GM23248 (cell line): ENCODE measurements at regions not wholly inside any gene's neighbourhood (a gene's known extent, or its start where the extent isn't known, plus 50 kb on each side); places are given as distances from the start of the nearest gene placed in this dataset.

ENCODE experiments used
- DNase-seq: peaks from one replicate; pipeline ENCODE4 v3.0.0-alpha.2; 2015
- H2AFZ ChIP-seq: fragments of 200-600 bp; sonication (generic); 2 replicates; pipeline ENCODE4 v1.6.1; 2016; ENCODE audit warnings: antibody characterized with exemption
- H3F3A ChIP-seq: fragments of 200-600 bp; sonication (generic); 2 replicates; pipeline ENCODE4 v1.6.1; 2016; ENCODE audit warnings: mild to moderate bottlenecking, antibody characterized with exemption, mixed run types; ENCODE audit not compliant: insufficient read depth
- H3K27ac ChIP-seq: fragments of 200-600 bp; sonication (generic); 2 replicates; pipeline ENCODE4 v1.5.1; 2016; ENCODE audit warnings: mild to moderate bottlenecking
- H3K27me3 ChIP-seq: fragments of 200-600 bp; sonication (generic); replicated peaks from 2 replicates; pipeline ENCODE4 v1.6.1; 2016; ENCODE audit warnings: mild to moderate bottlenecking; ENCODE audit not compliant: insufficient read depth
- H3K36me3 ChIP-seq: fragments of 200-600 bp; sonication (generic); 2 replicates; pipeline ENCODE4 v1.6.1; 2016; ENCODE audit warnings: low read depth, mild to moderate bottlenecking
- H3K4me1 ChIP-seq: fragments of 200-600 bp; sonication (generic); 2 replicates; pipeline ENCODE4 v1.6.1; 2016; ENCODE audit warnings: mild to moderate bottlenecking; ENCODE audit not compliant: insufficient read depth
- H3K4me2 ChIP-seq: fragments of 200-600 bp; sonication (generic); one replicate; pipeline ENCODE4 v1.6.1; 2016; ENCODE audit warnings: mild to moderate bottlenecking; ENCODE audit not compliant: unreplicated experiment
- H3K4me3 ChIP-seq: fragments of 200-600 bp; sonication (generic); 2 replicates; pipeline ENCODE4 v1.5.1; 2016; ENCODE audit warnings: mild to moderate bottlenecking
- H3K79me2 ChIP-seq: fragments of 200-600 bp; sonication (generic); 2 replicates; pipeline ENCODE4 v1.6.1; 2016; ENCODE audit warnings: mild to moderate bottlenecking; ENCODE audit not compliant: insufficient read depth
- H3K9ac ChIP-seq: fragments of 200-600 bp; sonication (generic); 2 replicates; pipeline ENCODE4 v1.6.1; 2016; ENCODE audit warnings: mild to moderate bottlenecking
- H3K9me2 ChIP-seq: fragments of 200-600 bp; sonication (generic); 2 replicates; pipeline ENCODE4 v1.6.1; 2016; ENCODE audit warnings: mixed run types, mild to moderate bottlenecking, moderate library complexity; ENCODE audit not compliant: insufficient read depth
- H3K9me3 ChIP-seq: fragments of 200-600 bp; sonication (generic); one replicate; pipeline ENCODE4 v1.6.1; 2017; ENCODE audit warnings: low read depth
- H4K20me1 ChIP-seq: fragments of 200-600 bp; sonication (generic); 2 replicates; pipeline ENCODE4 v1.6.0; 2016; ENCODE audit not compliant: insufficient read depth
- EZH2 ChIP-seq: fragments of 200-600 bp; sonication (generic); IDR thresholded peaks from 2 replicates; pipeline ENCODE4 v1.6.1; 2018; ENCODE audit warnings: antibody characterized with exemption, mild to moderate bottlenecking; ENCODE audit not compliant: insufficient read depth, poor library complexity, severe bottlenecking
- EZH2phosphoT487 ChIP-seq: fragments of 200-600 bp; sonication (generic); IDR thresholded peaks from 2 replicates; pipeline ENCODE4 v1.6.1; 2018; ENCODE audit warnings: antibody characterized with exemption, moderate library complexity, mild to moderate bottlenecking, low read depth; ENCODE audit not compliant: insufficient read depth
- WGBS, 2 experiments: methylation state at CpG; one replicate each; pipeline ENCODE4 v1.1.6; 2015 to 2017; ENCODE audit warnings: low lambda C conversion rate in 2 of 2, low coverage in 1 of 2; ENCODE audit errors: missing lambda C conversion rate in 2 of 2; 5-methylcytosine and 5-hydroxymethylcytosine counted together
- in situ Hi-C: fragments of 300-500 bp; cut with MboI; formaldehyde crosslinking; loops from 2 replicates; pipeline ENCODE4 v1.15.0; 2020

- Histone ChIP-seq H4K20me1 (no peaks in the 10 kb centered on the region), H3K36me3 (no peaks in the 10 kb centered on the region), H3K27ac (no peak overlapping the region), H3K4me2 (no peak overlapping the region), H2AFZ (no peak overlapping the region), H3K79me2 (no peaks in the 10 kb centered on the region), H3K4me3 (no peak overlapping the region), H3K27me3 (no peaks in the 10 kb centered on the region), H3K9me3 (no peaks in the 10 kb centered on the region), H3K4me1 (no peaks in the 10 kb centered on the region), H3F3A (no peaks in the 10 kb centered on the region), H3K9ac (no peak overlapping the region), H3K9me2 (no peaks in the 10 kb centered on the region)
- no peak for TF ChIP-seq EZH2
- TF ChIP-seq EZH2phosphoT487, result no peak
- WGBS, 2 experiments, result 0% methylated on average over 1 of the region's 1 CpG
- in situ Hi-C loops, result no loop called here
- no peak for DNase-seq
Observed at GRCh38 chr18:75984853-75985252, 510.2 kb downstream of the ZNF516 start.

- no peak for TF ChIP-seq EZH2phosphoT487
- TF ChIP-seq EZH2, result no peak
- H3K4me3 ChIP-seq, result no peak overlapping the region
- no peak overlapping the region for H3K9ac ChIP-seq
- in situ Hi-C loops, result no loop called here
- WGBS, 2 experiments, result 28 to 35% methylated on average over 3 of the region's 3 CpGs
- no peaks in the 10 kb centered on the region for H3K79me2 ChIP-seq
- DNase-seq, result no peak
- no peaks in the 10 kb centered on the region for H3K9me3 ChIP-seq
- H3K4me2 ChIP-seq, result no peak overlapping the region
- no peaks in the 10 kb centered on the region for H3K36me3 ChIP-seq
- no peaks in the 10 kb centered on the region for H3K4me1 ChIP-seq
- H4K20me1 ChIP-seq, result no peaks in the 10 kb centered on the region
- no peak overlapping the region for H3K27ac ChIP-seq
- H3K9me2 ChIP-seq, result no peaks in the 10 kb centered on the region
- no peak overlapping the region for H2AFZ ChIP-seq
- H3K27me3 ChIP-seq, result no peaks in the 10 kb centered on the region
- no peaks in the 10 kb centered on the region for H3F3A ChIP-seq
Observed at GRCh38 chr18:75981102-75981501, 513.9 kb downstream of the ZNF516 start.

- in situ Hi-C loops, result no loop called here
- Histone ChIP-seq H3K9ac (peak overlapping the region; percentile 49), H3K79me2 (no peaks in the 10 kb centered on the region), H3K4me1 (no peaks in the 10 kb centered on the region), H3F3A (no peaks in the 10 kb centered on the region), H3K4me2 (peak overlapping the region; percentile 34), H3K9me2 (no peaks in the 10 kb centered on the region), H3K27ac (no peak overlapping the region), H3K9me3 (no peaks in the 10 kb centered on the region), H3K36me3 (no peaks in the 10 kb centered on the region), H2AFZ (peak overlapping the region; percentile 52), H3K27me3 (no peaks in the 10 kb centered on the region), H4K20me1 (no peaks in the 10 kb centered on the region), H3K4me3 (peak overlapping the region; percentile 49)
- peak; percentile 43 for DNase-seq
- 4% methylated on average over 5 of the region's 5 CpGs for WGBS, 2 experiments
- TF ChIP-seq EZH2 (no peak), EZH2phosphoT487 (no peak)
Observed at GRCh38 chr18:75977081-75977480, 518.0 kb downstream of the ZNF516 start.

GRCh38 chr18:75970212-75970611, 524.8 kb downstream of the ZNF516 start:
- Histone ChIP-seq H2AFZ (no peak overlapping the region), H3F3A (no peaks in the 10 kb centered on the region), H3K4me2 (no peak overlapping the region), H4K20me1 (no peaks in the 10 kb centered on the region), H3K4me3 (no peak overlapping the region), H3K9me2 (no peaks in the 10 kb centered on the region), H3K4me1 (no peaks in the 10 kb centered on the region), H3K9me3 (no peaks in the 10 kb centered on the region), H3K36me3 (no peaks in the 10 kb centered on the region), H3K79me2 (no peaks in the 10 kb centered on the region), H3K27me3 (no peaks in the 10 kb centered on the region), H3K27ac (no peak overlapping the region), H3K9ac (no peak overlapping the region)
- in situ Hi-C loops, result no loop called here
- 68 to 69% methylated on average over 12 to 13 of the region's 13 CpGs for WGBS, 2 experiments
- TF ChIP-seq EZH2phosphoT487, result no peak
- TF ChIP-seq EZH2, result no peak
- no peak for DNase-seq

- in situ Hi-C loops, result no loop called here
- WGBS, 2 experiments, result 33 to 46% methylated on average over 5 of the region's 5 CpGs
- no peaks in the 10 kb centered on the region for H3K9me3 ChIP-seq
Observed at GRCh38 chr18:75966431-75966830, 528.6 kb downstream of the ZNF516 start.

More at GRCh38 chr18:75966431-75966830, 528.6 kb downstream of the ZNF516 start:
- Histone ChIP-seq H3K4me1 (no peaks in the 10 kb centered on the region), H3K9ac (no peak overlapping the region), H3K27me3 (no peaks in the 10 kb centered on the region), H3K9me2 (no peaks in the 10 kb centered on the region), H3K79me2 (no peaks in the 10 kb centered on the region), H3K27ac (no peak overlapping the region), H3K4me2 (no peak overlapping the region), H2AFZ (no peak overlapping the region), H3K4me3 (no peak overlapping the region), H4K20me1 (no peaks in the 10 kb centered on the region), H3K36me3 (no peaks in the 10 kb centered on the region), H3F3A (no peaks in the 10 kb centered on the region)
- no peak for DNase-seq
- no peak for TF ChIP-seq EZH2
- no peak for TF ChIP-seq EZH2phosphoT487
